HCT116 (cell line): ENCODE measurements at regions not wholly inside any gene's neighbourhood (a gene's known extent, or its start where the extent isn't known, plus 50 kb on each side); places are given as distances from the start of the nearest gene placed in this dataset.

Experiments used
- ATAC-seq: fragments of 200-7000 bp; cut with Tn5 transposase; 2 replicates; pipeline ENCODE4 v1.9.1; 2020; ENCODE audit warnings: mild to moderate bottlenecking, moderate library complexity
- BruUV-seq: library from RNA; stranded (reverse); fragments of 400-500 nt; replicated peaks from 2 replicates; lab custom pipeline; 2021; lab: Mats Ljungman, UMichigan
- CTCF ChIA-PET: fragments of 300-600 bp; sonication (Branson Sonifier 250); formaldehyde crosslinking; loops from one replicate; lab custom pipeline; 2021; ENCODE audit warnings: antibody characterized with exemption; lab: Charles Lee
- POLR2A ChIA-PET: fragments of 300-600, 350-600 bp; sonication (Branson Sonifier 250); formaldehyde crosslinking; loops from one replicate; lab custom pipeline; 2021; ENCODE audit warnings: antibody characterized with exemption; lab: Charles Lee
- RAD21 ChIA-PET, 2 experiments: fragments of 300-600 bp; sonication (Branson Sonifier 250); formaldehyde crosslinking; loops; one replicate each; lab custom pipeline; 2023; ENCODE audit warnings: low total read pairs in 2 of 2; ENCODE audit not compliant: uncharacterized antibody in 2 of 2, unreplicated experiment in 2 of 2, low non-redundant PET in 1 of 2; lab: Charles Lee
- DNase-seq: peaks from one replicate; pipeline ENCODE4 v3.0.0-alpha.2; 2010; ENCODE audit warnings: low read depth, low spot score
- H2AFZ ChIP-seq: fragments of 200-600 bp; shearing (Covaris generic), sonication (generic); 2 replicates; pipeline ENCODE4 v1.6.1; 2017; ENCODE audit warnings: low read depth, mixed run types, mixed read lengths, antibody characterized with exemption, low read length; ENCODE audit not compliant: poor library complexity, severe bottlenecking
- H3K27ac ChIP-seq: 2 replicates; pipeline ENCODE4 v1.5.1; 2012; ENCODE audit warnings: low read depth, low read length
- H3K27me3 ChIP-seq: fragments of 200-600 bp; sonication (generic); 2 replicates; pipeline ENCODE4 v1.6.1; 2016; ENCODE audit warnings: mixed run types, low read length, mixed read lengths; ENCODE audit not compliant: insufficient read depth
- H3K36me3 ChIP-seq, 2 experiments: fragments of 200-500 bp in 1 of 2; fragments of 200-600 bp in 1 of 2; sonication (Bioruptor generic) in 1 of 2; sonication (generic) in 1 of 2; 2 replicates each; pipeline versions ENCODE4 v1.5.1 to v1.6.1; 2014 to 2016; ENCODE audit warnings: low read length in 2 of 2, inconsistent platforms in 1 of 2, mixed read lengths in 1 of 2, mixed run types in 1 of 2; ENCODE audit not compliant: insufficient read depth in 2 of 2, control insufficient read depth in 1 of 2
- H3K4me1 ChIP-seq, 2 experiments: fragments of 200-600 bp in 1 of 2; sonication (generic) in 1 of 2; 2 replicates each; pipeline versions ENCODE4 v1.5.1 to v1.6.1; 2012 to 2017; ENCODE audit warnings: low read length in 2 of 2, inconsistent platforms in 1 of 2, mild to moderate bottlenecking in 1 of 2, mixed read lengths in 1 of 2, mixed run types in 1 of 2, moderate library complexity in 1 of 2; ENCODE audit not compliant: insufficient read depth in 2 of 2, control insufficient read depth in 1 of 2
- H3K4me2 ChIP-seq: fragments of 200-600 bp; sonication (generic); 2 replicates; pipeline ENCODE4 v1.6.1; 2017; ENCODE audit warnings: mixed run types, low read length, mixed read lengths
- H3K4me3 ChIP-seq, 2 experiments: fragments of 200-600 bp in 1 of 2; sonication (generic) in 1 of 2; replicated peaks in 1 of 2; 2 replicates each; pipeline ENCODE4 v1.5.1; 2011 to 2016; ENCODE audit warnings: low read length in 2 of 2, control low read depth in 1 of 2, low read depth in 1 of 2, mild to moderate bottlenecking in 1 of 2, mixed read lengths in 1 of 2, mixed run types in 1 of 2
- H3K79me2 ChIP-seq: fragments of 200-600 bp; sonication (generic); 2 replicates; pipeline ENCODE4 v1.6.1; 2017; ENCODE audit warnings: mild to moderate bottlenecking, mixed run types, low read length, moderate library complexity, mixed read lengths; ENCODE audit not compliant: insufficient read depth
- H3K9ac ChIP-seq: fragments of 200-600 bp; sonication (generic); 2 replicates; pipeline ENCODE4 v1.6.1; 2016; ENCODE audit warnings: low read length, mixed read lengths
- H3K9me2 ChIP-seq: fragments of 200-600 bp; sonication (generic), shearing (Covaris generic); 2 replicates; pipeline ENCODE4 v1.6.1; 2017; ENCODE audit warnings: mixed run types, mild to moderate bottlenecking, moderate library complexity; ENCODE audit not compliant: insufficient read depth
- H3K9me3 ChIP-seq, 2 experiments: fragments of 200-500 bp in 1 of 2; fragments of 200-600 bp in 1 of 2; sonication (Bioruptor generic) in 1 of 2; sonication (generic) in 1 of 2; 2 replicates each; pipeline ENCODE4 v1.6.1; 2014 to 2017; ENCODE audit warnings: low read length in 2 of 2, mixed read lengths in 2 of 2, inconsistent platforms in 1 of 2, low read depth in 1 of 2, mild to moderate bottlenecking in 1 of 2, mixed run types in 1 of 2, moderate library complexity in 1 of 2; ENCODE audit not compliant: control insufficient read depth in 1 of 2, insufficient read depth in 1 of 2
- H4K20me1 ChIP-seq: fragments of 200-600 bp; sonication (generic), shearing (Covaris generic); 2 replicates; pipeline ENCODE4 v1.6.1; 2017; ENCODE audit warnings: mixed run types, mild to moderate bottlenecking, moderate library complexity; ENCODE audit not compliant: insufficient read depth
- ATF3 ChIP-seq: IDR thresholded peaks from 2 replicates; pipeline ENCODE4 v1.6.1; 2012
- CEBPB ChIP-seq: IDR thresholded peaks from 2 replicates; pipeline ENCODE4 v1.6.1; 2012; ENCODE audit warnings: low read depth
- EGR1 ChIP-seq: IDR thresholded peaks from 2 replicates; pipeline ENCODE4 v1.6.1; 2012; ENCODE audit warnings: low read depth
- EZH2 ChIP-seq: fragments of 200-600 bp; sonication (generic); IDR thresholded peaks from 2 replicates; pipeline ENCODE4 v1.6.1; 2017; ENCODE audit warnings: antibody characterized with exemption, mixed run types
- FOSL1 ChIP-seq: IDR thresholded peaks from 2 replicates; pipeline ENCODE4 v1.6.1; 2012; ENCODE audit warnings: low read depth
- JUND ChIP-seq: IDR thresholded peaks from 2 replicates; pipeline ENCODE4 v1.6.1; 2012
- POLR2AphosphoS5 ChIP-seq: IDR thresholded peaks from 2 replicates; pipeline ENCODE4 v1.6.1; 2011; ENCODE audit warnings: mild to moderate bottlenecking, low read depth, low read length, moderate library complexity
- RAD21 ChIP-seq: IDR thresholded peaks from 2 replicates; pipeline ENCODE4 v1.6.1; 2012; ENCODE audit warnings: low read depth, mild to moderate bottlenecking
- REST ChIP-seq: IDR thresholded peaks from 2 replicates; pipeline ENCODE4 v1.6.1; 2012; ENCODE audit warnings: low read depth
- SIN3A ChIP-seq: IDR thresholded peaks from 2 replicates; pipeline ENCODE4 v1.6.1; 2012; ENCODE audit warnings: low read depth
- ZFX ChIP-seq: fragments of 450-650 bp; IDR thresholded peaks from 2 replicates; pipeline ENCODE4 v1.6.1; 2017
- intact Hi-C: fragments of 100-400 bp; cut with micrococcal nuclease; formaldehyde crosslinking; loops from 2 replicates; pipeline ENCODE4 v1.10.0; 2022

GRCh38 chr11:91876746-91877145, 347.9 kb upstream of the FAT3 start:
- H4K20me1 ChIP-seq: no peaks in the 10 kb centered on the region
- no peak for ATAC-seq
- no peak for TF ChIP-seq RAD21
- no peak for TF ChIP-seq ATF3
- TF ChIP-seq REST: no peak
- TF ChIP-seq JUND: no peak
- no peak for TF ChIP-seq FOSL1
- TF ChIP-seq CEBPB: no peak
- no peak for TF ChIP-seq SIN3A
- TF ChIP-seq, all 23 proteins: peak for 0
- Histone ChIP-seq H3K9ac (no peak overlapping the region), H3K4me1 (no peaks in the 10 kb centered on the region), H3K36me3 (no peaks in the 10 kb centered on the region), H3K79me2 (no peaks in the 10 kb centered on the region), H2AFZ (no peak overlapping the region), H3K27me3 (no peaks in the 10 kb centered on the region), H3K9me3 (peaks cover 3 to 18% of the 10 kb centered on the region in 2 experiments; a peak in 2 of 4 replicates), H3K4me2 (no peak overlapping the region), H3K9me2 (no peaks in the 10 kb centered on the region), H3K4me3 (no peak overlapping the region), H3K27ac (no peak overlapping the region)
- intact Hi-C loops: no loop called here
- POLR2A ChIA-PET: no interaction called here
- CTCF ChIA-PET: no interaction called here
- RAD21 ChIA-PET: no interaction called here
- DNase-seq: no peak
- no TSS peak for BruUV-seq

- Histone ChIP-seq H3K9me3 (peaks cover 8 to 29% of the 10 kb centered on the region in 2 experiments; a peak in 2 of 4 replicates), H3K9ac (no peak overlapping the region), H3K27me3 (no peaks in the 10 kb centered on the region), H3K36me3 (no peaks in the 10 kb centered on the region), H3K4me2 (no peak overlapping the region), H2AFZ (no peak overlapping the region), H3K4me3 (no peak overlapping the region), H3K79me2 (no peaks in the 10 kb centered on the region), H3K9me2 (no peaks in the 10 kb centered on the region), H4K20me1 (no peaks in the 10 kb centered on the region), H3K27ac (no peak overlapping the region), H3K4me1 (no peaks in the 10 kb centered on the region)
- no TSS peak for BruUV-seq
- DNase-seq: no peak
- intact Hi-C loops: no loop called here
- no peak for ATAC-seq
- ChIA-PET POLR2A (no interaction called here), RAD21 (no interaction called here), CTCF (no interaction called here)
- TF ChIP-seq POLR2AphosphoS5 (no peak), EZH2 (no peak), ZFX (no peak), EGR1 (no peak)
Observed at GRCh38 chr11:91872243-91872642, 352.4 kb upstream of the FAT3 start.
